ENCODE measurements at regions not wholly inside any gene's neighbourhood (a gene's known extent, or its start where the extent isn't known, plus 50 kb on each side); places are given as distances from the start of the nearest gene placed in this dataset.
A peak's percentile ranks its signal among the peaks of the same experiment; 100 is the strongest.
"Not testable (repeated sequence)": the region's sequence is repeated elsewhere in the genome, so short reads cannot be mapped to it uniquely, and the experiment has no call there.

DNA sequence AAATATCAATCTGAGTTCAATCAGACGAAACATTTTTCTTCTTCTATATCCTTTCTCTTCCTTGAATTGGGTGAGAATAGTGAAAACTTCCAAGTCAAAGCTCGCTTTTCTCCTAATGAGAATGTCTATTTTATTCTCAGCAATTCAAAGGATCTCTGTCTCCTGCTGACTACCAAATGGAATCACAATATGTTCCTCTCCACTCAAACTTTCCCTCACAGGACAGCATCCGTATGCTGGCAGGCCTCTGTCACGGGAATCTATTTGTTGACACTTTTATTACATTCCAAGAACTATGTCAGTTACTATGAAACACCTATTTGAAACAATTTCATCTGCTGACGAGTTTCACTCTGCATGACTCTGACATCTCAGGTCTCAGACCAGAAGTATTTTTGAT, 1196.6 kb downstream of the CDH11 start:
- DNase-seq (ENCODE audit: low read depth): no peak

DNA sequence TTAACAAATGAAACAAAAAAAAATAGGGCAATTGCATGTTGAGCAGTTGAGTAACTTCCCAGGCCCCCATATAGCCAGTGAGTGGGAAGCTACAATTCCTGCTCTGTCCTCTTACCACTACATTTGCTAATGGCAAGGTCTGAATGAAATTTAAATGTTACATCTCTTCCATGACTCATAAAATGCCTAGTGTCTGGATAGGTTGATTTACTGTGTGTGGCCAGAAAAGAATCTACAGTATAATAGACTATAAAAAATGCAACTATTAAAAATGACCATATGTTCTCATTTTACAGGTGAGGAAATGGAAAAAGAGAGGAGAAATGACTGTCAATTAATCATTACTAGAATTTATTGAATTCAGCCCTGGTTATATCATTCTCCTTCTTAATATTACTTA, 1199.3 kb downstream of the CDH11 start:
- no peak for DNase-seq (ENCODE audit: low read depth)

DNA sequence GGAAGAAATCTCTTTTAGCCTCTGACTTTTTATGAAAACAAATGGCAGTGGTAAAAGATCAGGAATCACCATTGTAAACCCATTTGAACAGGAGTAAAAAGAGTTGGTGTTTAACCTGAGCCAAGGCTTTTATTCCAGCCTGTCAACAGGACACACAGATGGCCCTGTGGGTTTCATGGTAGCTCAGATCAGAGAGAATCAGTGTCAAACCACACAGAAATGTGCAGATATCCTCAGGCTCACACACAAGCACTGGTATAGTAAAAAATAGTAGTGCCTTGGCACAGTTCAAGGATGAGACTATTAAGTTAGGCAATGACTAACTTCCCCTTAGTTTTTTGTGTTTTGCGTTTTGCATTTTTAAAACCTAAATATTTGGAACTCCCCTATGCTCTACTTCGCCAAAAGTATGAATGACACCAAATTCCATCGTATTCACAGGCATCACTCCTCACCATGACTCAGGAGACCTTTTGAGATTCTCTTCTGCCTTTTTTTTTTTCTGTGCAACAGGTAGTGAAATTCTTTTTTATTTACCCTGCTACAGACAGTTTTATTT, 1200.0 kb downstream of the CDH11 start:
- DNase-seq (ENCODE audit: low read depth): no peak

DNA sequence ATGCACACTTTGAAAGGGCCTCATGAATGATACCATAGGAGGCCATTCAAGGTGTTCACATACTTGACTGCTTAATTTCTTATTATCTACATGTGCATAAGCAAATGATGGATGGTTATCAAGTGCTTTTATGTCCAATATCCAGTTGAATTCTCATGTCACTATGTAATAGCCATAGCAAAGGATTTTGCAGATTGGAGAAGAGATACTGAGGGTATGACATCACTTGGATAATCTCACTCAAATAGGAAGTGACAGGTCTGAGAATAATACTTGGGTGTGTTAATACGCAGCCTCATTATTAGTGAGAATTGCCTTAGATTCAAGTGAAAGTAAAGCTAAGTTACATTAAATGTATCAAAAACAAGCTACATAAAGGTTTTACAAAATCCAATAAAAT, 1208.6 kb downstream of the CDH11 start:
- DNase-seq (ENCODE audit: low read depth): no peak

DNA sequence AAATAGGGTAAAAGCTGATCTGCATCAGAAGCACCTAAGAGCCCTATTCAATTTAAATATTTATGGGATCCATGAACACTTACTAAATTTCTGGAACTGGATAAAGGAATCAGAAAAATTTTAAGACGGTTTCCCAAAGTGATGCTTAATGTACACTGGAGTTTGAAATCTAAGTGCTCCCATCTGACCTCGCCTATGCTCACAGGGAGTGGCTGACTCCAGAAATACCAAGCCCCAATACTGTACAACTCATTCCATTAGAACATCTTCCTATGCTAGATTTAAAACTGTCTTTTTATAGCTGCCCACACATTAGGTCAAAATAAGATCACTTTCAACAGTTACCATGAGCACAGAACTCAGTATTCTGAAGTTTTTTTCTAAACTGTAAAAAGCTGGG, 1214.6 kb downstream of the CDH11 start:
- no peak for DNase-seq (ENCODE audit: low read depth)

DNA sequence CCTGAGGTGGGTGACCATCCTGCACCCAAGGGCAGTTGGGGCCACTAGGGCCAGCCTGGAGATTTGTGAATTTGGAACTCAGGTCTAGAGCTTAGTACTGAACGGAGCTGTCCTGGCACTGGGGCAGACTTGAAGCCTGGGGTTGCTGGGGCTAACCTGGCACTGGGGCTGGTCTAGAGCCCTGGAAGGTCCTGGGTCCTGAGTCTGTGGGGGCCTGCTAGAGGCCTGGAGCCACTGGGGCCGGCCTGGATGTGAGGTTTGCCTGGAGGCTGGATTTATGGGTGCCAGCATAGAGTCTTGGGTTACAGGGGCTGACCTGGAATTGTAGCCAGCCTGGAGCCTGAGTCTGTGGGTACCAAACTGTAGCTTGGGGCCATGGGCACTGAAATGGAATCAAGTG, 1216.9 kb downstream of the CDH11 start:
- DNase-seq (ENCODE audit: low read depth): no peak

DNA sequence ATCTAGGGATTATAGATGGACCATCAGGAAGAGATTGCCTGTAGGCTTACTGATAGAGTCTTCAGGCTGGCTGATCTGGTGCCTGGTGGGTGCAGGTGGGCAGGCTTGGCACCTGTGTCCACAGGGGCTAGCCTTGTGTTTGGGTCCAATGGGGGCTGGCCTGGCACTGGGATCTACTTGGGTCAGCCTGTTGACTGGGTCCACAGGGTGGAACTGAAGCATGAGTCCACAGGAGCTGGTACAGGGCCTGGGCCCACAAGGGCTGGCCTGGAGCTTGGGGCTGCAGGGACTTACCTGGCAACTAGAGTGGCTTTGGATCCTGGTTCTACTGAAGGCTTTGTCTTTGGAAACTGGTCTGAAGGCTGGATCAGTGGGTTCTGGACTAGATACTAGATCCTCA, 1217.7 kb downstream of the CDH11 start:
- DNase-seq (ENCODE audit: low read depth): no peak

DNA sequence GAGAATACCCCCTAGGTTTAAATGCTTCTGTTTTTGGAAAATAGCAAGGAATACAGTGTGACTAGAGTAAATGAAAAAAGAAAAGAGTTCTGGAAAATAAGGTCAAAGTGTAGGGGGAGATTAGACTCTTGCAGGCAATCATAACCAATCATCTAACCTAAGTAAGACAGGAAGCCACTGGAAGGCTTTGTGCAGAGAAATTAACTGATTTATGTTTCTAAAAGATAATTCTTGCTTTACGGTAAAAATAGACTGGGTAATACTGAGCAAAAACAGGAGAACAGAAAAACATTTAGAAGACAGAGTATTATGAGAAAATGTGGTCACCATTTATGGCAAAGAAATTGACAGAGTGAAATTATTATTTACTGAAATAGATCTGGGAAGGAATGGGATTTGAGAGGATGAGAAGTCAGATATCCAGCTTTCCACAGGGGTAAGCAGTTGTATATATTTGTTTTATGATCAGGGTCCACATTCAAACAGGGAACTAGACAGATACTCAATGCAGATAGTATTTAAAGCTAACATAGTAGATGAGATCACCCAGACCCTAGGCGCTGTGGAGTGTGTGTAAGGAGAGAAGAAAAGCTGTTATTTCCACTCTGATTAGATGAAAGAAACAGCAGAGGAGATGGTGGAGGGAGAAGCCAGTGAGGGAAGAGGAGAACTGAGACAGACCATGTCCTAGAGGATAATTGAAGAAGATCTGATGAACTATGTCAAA, 1225.3 kb downstream of the CDH11 start:
- no peak for DNase-seq (ENCODE audit: low read depth)

DNA sequence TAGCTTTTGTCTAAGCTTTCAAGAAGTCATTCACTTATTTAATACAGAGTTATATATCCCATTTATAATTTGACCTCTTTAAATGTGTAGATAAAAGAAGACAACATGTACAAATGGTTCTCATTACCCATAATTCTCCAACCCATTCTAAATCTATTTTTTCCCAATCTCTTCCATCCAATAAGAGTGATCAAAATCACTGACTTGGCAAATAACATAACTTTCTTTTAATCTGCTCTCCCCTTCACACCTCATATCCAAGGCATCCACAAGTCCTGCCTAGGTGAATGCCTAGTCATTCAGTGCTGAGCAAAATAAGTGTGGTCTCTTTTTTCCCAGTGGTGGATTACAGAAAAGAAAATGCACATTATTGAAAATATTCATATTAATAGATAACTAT, 1231.1 kb downstream of the CDH11 start:
- DNase-seq (ENCODE audit: low read depth): no peak

DNA sequence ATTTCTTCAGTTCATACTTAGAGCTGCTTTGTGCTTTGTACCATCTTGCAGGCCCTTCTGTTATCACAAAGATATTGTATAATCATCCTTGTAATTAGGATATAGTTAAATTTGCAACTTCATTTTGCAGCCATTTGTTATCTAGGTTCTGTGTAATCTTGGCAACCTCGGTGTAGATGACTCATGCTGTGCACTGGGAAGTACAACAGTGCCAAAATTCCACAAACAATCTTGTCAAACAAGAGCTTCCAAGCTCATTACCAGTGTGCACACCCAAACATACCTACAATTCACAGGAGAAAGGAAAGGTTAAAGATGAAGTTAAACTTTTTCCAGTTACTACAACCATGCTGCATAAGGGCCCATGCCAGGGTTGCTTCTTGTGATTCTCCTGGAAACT, 1231.8 kb downstream of the CDH11 start:
- no peak for DNase-seq (ENCODE audit: low read depth)

DNA sequence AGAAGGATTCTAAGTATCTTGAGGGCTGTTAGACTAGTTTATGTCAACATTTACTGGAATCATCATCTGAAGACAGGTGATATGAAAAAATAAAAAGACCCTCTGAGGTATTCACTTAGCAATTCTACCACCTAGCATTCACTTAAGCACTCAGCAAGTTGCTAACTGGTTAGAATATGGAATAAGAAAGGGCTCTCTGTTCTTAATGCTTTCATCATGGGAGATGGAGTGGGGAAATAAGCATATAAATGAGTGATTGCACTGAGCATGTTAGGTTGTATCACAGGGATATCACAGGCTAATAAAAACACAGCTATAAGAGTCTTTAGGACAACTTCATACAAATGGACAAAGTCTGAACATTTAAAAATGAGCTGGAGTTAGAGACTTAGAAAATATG, 1238.8 kb downstream of the CDH11 start:
- no peak for DNase-seq (ENCODE audit: low read depth)

DNA sequence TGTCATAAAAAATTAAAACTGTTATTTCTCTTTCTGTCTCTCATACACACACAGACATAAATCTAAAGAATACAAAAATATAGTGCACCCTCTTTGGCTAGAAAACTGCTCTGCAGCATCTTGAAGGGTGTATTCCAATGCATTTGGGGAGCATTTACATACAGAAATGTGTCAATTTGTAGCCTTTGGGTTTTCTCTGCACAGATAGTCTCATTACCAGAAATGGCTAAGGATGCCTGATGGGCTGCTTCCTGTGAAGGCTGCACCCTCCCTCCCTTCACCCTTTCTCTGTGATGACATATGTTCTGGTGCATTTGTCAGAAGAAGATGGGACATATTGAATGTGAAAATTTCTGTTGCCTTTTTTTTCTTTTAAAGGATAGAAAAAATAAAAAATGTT, 1239.3 kb downstream of the CDH11 start:
- DNase-seq (ENCODE audit: low read depth): no peak

DNA sequence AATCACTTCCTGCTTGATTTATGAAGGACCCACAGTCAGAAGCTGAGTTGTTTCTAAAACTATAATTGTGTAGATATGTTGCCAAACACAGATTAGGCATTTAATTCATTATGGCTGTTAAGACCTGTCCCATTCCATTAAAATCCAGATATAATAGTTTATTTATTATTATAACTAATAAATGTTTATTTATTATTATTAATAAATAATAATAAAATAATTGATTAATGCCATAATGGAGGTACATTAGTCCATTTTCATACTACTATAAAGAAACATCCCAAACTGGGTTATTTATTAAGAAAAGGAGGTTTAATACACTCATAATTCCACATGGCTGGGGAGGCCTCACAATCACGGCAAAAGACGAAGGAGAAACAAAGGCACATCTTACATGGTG, 1240.9 kb downstream of the CDH11 start:
- DNase-seq (ENCODE audit: low read depth): no peak

DNA sequence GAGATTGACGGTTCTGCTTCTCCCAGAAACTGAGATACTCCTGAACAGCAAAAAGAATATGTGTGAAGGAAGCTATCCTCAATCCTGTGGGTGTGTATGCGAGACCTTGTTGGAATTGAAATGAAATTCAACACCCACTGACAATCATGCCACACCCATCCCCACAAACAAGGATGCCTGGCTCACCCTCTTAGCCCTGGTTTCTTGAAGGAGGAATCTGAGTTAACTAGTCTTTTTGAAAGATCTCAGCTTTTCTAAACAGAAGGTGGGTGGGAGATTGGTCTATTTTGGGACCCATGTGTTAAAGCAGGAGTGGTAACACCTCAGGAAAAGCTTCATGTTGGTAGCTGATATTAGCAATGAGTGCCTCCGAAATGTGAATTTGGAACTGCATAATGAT, 1244.5 kb downstream of the CDH11 start:
- DNase-seq (ENCODE audit: low read depth): no peak

DNA sequence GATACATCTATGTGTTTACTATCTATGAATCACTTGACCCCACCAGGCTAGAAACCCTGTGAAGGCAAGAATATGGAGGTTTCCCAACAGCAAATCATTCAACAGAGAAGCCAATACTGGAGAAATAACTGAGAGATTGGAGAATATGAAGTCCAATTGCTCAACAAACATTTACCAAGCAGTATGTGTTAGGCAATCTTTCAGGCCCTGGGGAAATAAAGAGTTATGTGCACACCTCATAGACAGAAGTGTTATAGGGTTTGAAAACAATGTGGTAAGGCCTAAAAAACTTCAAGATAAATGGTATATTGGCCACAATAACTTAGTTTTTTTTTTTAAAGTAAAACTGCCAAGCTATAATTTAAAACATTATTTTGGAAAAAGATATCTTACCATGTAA, 1245.8 kb downstream of the CDH11 start:
- peak; percentile 0 for DNase-seq (ENCODE audit: low read depth)

DNA sequence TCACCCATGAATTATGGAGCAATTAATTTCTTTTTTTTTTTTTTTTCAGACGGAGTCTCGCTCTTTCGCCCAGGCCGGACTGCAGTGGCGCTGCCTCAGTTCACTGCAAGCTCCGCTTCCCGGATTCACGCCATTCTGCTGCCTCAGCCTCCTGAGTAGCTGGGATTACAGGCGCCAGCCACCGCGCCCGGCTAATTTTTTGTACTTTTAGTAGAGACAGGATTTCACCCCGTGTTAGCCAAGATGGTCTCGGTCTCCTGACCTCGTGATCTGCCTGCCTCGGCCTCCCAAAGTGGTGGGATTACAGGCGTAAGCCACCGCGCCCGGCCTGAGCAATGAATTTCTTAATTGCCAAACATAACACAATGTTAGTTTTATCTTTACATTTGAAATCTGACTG, 1261.2 kb downstream of the CDH11 start:
- DNase-seq (ENCODE audit: low read depth): not testable (repeated sequence)

DNA sequence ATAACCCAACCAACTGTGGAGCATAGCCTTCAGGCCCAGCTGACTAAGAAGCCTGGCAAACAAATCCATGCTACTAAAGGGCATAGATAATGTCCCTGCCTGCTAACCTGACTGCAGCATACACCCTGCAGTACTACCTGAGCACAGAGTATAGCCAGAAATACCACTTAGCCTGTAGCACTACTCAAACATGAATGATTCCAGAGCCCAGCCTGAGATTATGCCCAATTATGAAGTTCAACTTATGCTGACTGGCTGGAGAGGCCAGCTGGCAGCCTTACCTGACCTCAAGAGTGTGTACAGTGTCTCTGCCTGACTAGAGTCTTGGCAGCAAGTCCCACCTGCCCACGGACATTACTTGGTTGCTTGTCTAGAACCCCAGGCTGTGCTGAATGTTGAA, 1265.3 kb downstream of the CDH11 start:
- DNase-seq (ENCODE audit: low read depth): no peak

DNA sequence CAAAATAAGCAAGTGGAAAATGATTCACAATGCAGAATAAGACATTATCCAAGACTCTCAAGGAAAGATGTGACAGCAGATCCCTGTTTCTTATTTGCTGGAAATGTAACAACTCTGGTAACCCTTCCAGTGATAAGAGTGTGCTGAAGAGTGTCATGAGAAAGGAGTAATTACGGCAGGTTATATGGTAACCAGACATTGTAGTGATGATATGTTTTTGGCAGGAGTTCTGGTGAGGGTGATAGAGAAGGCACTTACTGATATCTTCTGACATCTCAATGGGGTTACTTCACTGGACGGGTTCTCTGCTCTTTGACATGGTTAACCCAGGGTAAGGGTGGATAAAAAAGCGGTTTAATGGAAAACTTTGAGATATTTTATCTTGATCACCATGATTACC, 1270.9 kb downstream of the CDH11 start:
- DNase-seq (ENCODE audit: low read depth): no peak

DNA sequence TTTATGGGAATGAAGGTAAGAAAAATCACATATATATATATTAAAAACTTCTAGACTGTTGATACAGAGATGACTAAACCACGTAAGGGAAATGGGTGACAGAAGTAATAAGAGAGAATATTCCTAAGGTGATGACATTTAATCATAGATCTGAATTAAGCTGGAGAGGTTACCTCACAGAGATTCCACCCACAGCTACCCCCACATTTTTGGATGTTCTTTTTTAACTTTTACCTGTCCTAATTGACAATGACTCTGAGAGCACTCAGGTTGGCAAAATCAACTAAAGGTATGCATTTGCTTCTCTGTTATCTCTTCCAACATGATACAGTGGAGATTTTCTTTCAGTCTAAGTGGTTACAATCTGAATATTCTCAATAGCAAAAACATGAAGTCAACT, 1280.6 kb downstream of the CDH11 start:
- DNase-seq (ENCODE audit: low read depth): no peak

DNA sequence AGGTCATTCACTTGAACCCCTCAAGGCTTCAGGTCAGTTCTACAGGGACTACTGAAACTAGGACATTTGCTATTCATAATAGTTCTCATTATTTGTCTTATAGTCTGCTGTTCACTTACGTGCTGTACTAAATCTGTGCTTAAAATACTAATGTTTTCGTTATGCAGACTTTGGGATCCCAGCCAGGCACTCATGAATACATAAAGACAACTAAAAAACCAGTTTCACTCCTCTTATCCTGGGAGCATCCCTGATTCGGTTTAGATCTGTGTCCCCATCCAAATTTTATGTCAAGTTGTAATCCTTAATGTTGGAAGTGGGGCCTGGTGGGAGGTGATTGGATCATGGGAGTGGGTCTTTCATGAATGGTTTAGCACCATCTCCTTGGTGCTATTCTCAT, 1291.8 kb downstream of the CDH11 start:
- no peak for DNase-seq (ENCODE audit: low read depth)

DNA sequence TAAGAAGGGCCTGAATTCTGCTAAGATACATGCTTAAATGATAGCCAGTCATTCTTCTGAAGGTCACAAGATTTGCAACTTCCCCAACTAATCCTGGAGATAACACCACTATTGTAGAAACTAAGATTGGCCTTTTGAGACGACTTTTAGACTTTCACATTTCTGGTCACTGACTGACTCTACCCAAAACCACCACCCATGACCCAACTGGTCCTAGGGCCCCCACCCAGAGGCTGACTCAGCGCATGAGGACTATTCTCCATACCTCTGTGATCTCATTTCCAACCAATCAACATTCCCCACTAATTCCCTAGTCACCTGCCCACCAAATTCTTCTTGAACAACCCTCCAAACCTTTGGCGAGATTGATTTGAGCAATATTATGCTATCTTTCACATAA, 1299.0 kb downstream of the CDH11 start:
- no peak for DNase-seq (ENCODE audit: low read depth)

DNA sequence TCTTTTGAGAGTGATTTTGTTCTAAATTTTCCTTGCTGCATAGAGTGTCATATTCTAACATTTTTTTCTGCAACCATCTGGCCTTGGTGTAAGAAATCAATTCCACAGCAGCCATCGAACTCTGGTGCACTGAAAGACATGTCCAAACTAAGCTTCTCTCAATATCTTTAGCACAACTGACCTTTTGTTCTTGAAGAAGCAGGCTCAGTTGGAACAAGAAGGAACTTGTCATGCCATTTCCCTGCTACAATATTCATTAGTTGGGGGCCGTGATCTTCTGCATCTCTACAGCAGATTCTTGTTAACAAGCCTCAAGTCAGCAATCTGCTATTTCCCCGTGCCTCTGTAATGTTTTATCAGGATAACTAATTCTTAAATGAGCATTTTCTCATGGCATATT, 1305.6 kb downstream of the CDH11 start:
- DNase-seq (ENCODE audit: low read depth): no peak

DNA sequence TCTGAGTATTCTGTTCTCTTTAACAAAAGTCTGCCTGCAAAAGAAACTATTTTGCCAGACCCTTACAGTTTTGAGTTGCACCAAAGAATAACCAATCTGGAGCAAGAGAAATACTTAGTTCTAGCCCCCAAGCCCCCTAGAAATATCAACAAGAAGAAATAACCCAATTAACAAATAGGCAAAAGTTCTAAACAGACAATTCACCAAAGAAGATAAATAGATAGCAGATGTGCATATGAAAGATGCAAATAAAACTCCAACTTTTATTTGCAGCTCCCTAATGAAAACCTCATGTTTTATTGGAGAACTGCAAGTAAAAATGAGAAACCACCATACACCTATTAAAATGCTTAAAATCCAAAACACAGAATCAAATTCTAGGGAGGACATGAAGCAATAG, 1308.0 kb downstream of the CDH11 start:
- no peak for DNase-seq (ENCODE audit: low read depth)

DNA sequence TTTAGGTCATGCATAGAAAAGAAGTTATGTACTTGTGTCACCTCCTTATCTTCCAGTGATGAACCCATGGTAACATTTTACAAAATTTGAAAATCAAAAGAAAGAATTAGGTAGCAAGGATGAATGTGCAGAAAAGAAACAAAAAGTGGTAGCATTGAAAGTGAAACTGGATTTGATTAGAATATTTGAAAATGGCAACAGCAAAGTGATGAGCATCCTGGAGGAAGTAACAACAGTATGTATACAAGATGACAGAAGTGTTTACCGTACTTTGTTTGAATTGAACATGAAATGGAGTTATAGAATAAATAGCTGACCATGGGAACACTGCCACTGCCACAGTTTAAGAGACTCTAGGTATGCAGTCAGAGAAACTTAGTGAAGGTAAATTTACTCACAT, 1313.1 kb downstream of the CDH11 start:
- no peak for DNase-seq (ENCODE audit: low read depth)

All from amniotic epithelial cell (primary cell).